GM23338 (cell line): ENCODE measurements at regions not wholly inside any gene's neighbourhood (a gene's known extent, or its start where the extent isn't known, plus 50 kb on each side); places are given as distances from the start of the nearest gene placed in this dataset.

Experiments used
- ATAC-seq: fragments of 200-7000 bp; cut with Tn5 transposase; 3 replicates; pipeline ENCODE4 v1.9.1; 2020
- DNase-seq: peaks from one replicate; pipeline ENCODE4 v3.0.0-alpha.2; 2015; ENCODE audit warnings: low spot score
- H2AFZ ChIP-seq: fragments of 200-600 bp; sonication (generic); 2 replicates; pipeline ENCODE4 v1.8.0; 2016; ENCODE audit warnings: antibody characterized with exemption, mild to moderate bottlenecking, moderate library complexity
- H3F3A ChIP-seq: fragments of 200-600 bp; sonication (generic); replicated peaks from 2 replicates; pipeline ENCODE4 v1.8.0; 2017; ENCODE audit warnings: antibody characterized with exemption, mixed run types, low read depth
- H3K27ac ChIP-seq: fragments of 200-600 bp; sonication (generic); 2 replicates; pipeline ENCODE4 v1.6.1; 2016; ENCODE audit warnings: low read depth
- H3K27me3 ChIP-seq: fragments of 200-600 bp; sonication (generic); 2 replicates; pipeline ENCODE4 v1.8.0; 2016; ENCODE audit warnings: mild to moderate bottlenecking, mixed run types, moderate library complexity; ENCODE audit not compliant: insufficient read depth
- H3K36me3 ChIP-seq: fragments of 200-600 bp; sonication (generic); 2 replicates; pipeline ENCODE4 v1.8.0; 2016; ENCODE audit warnings: mild to moderate bottlenecking; ENCODE audit not compliant: insufficient read depth
- H3K4me1 ChIP-seq: fragments of 200-600 bp; sonication (generic); 2 replicates; pipeline ENCODE4 v1.8.0; 2016; ENCODE audit warnings: mild to moderate bottlenecking, moderate library complexity; ENCODE audit not compliant: insufficient read depth
- H3K4me2 ChIP-seq: fragments of 200-600 bp; sonication (generic); 2 replicates; pipeline ENCODE4 v1.7.1; 2017; ENCODE audit warnings: mixed run types
- H3K4me3 ChIP-seq: fragments of 200-600 bp; sonication (generic); 2 replicates; pipeline ENCODE4 v1.6.1; 2016; ENCODE audit warnings: mixed run types
- H3K79me2 ChIP-seq: fragments of 200-600 bp; sonication (generic); replicated peaks from 2 replicates; pipeline ENCODE4 v1.8.0; 2017; ENCODE audit warnings: mild to moderate bottlenecking; ENCODE audit not compliant: insufficient read depth
- H3K9me2 ChIP-seq: fragments of 200-600 bp; sonication (generic); 2 replicates; pipeline ENCODE4 v1.8.0; 2017; ENCODE audit not compliant: insufficient read depth
- H4K20me1 ChIP-seq: fragments of 200-600 bp; sonication (generic); replicated peaks from 2 replicates; pipeline ENCODE4 v1.8.0; 2017; ENCODE audit warnings: mild to moderate bottlenecking; ENCODE audit not compliant: insufficient read depth
- H3K27ac Mint-ChIP-seq: 2 replicates; pipeline ENCODE4 v1.8.0; 2020; ENCODE audit warnings: inconsistent platforms, mild to moderate bottlenecking, moderate library complexity, mixed read lengths
- H3K27me3 Mint-ChIP-seq: 3 replicates; pipeline ENCODE4 v1.8.0; 2022; ENCODE audit warnings: low read depth, mild to moderate bottlenecking, moderate library complexity, mixed read lengths, inconsistent platforms; ENCODE audit not compliant: insufficient read depth, poor library complexity
- H3K36me3 Mint-ChIP-seq: 3 replicates; pipeline ENCODE4 v1.8.0; 2021; ENCODE audit warnings: low read depth, mild to moderate bottlenecking, inconsistent platforms, moderate library complexity, mixed read lengths
- H3K4me1 Mint-ChIP-seq: 3 replicates; pipeline ENCODE4 v1.8.0; 2020; ENCODE audit warnings: mild to moderate bottlenecking, inconsistent platforms, mixed read lengths
- H3K4me3 Mint-ChIP-seq: 3 replicates; pipeline ENCODE4 v1.8.0; 2021; ENCODE audit warnings: moderate library complexity, mild to moderate bottlenecking, inconsistent platforms, mixed read lengths
- H3K9me3 Mint-ChIP-seq: 3 replicates; pipeline ENCODE4 v1.8.0; 2020; ENCODE audit warnings: moderate library complexity, mild to moderate bottlenecking, inconsistent platforms, mixed read lengths
- CTCF ChIP-seq, 2 experiments: fragments of 200-600 bp in 1 of 2; sonication (generic) in 1 of 2; conservative IDR thresholded peaks; 2 replicates each; pipeline versions ENCODE4 v1.5.1 to v1.6.1; 2016 to 2017; ENCODE audit warnings: antibody characterized with exemption in 2 of 2, low read depth in 2 of 2, mild to moderate bottlenecking in 2 of 2, moderate library complexity in 1 of 2
- NANOG ChIP-seq: IDR thresholded peaks from 2 replicates; pipeline ENCODE4 v1.6.1; 2016; ENCODE audit warnings: antibody characterized with exemption, borderline replicate concordance
- POLR2AphosphoS5 ChIP-seq: IDR thresholded peaks from 2 replicates; pipeline ENCODE4 v1.6.1; 2016; ENCODE audit warnings: antibody characterized with exemption, low read depth
- STAT1 ChIP-seq: IDR thresholded peaks from one replicate; pipeline ENCODE4 v1.6.1; 2016; ENCODE audit warnings: antibody characterized with exemption; ENCODE audit not compliant: unreplicated experiment
- ZNF331 ChIP-seq: fragments of 250-450 bp; sonication (Bioruptor Pico); IDR thresholded peaks from 2 replicates; pipeline ENCODE4 v1.5.0; 2020; ENCODE audit warnings: low read depth, mild to moderate bottlenecking, moderate library complexity
- ZNF462 ChIP-seq: fragments of 250-450 bp; sonication (Bioruptor Pico); IDR thresholded peaks from 2 replicates; pipeline ENCODE4 v1.5.0; 2020; ENCODE audit warnings: mild to moderate bottlenecking, moderate library complexity

GRCh38 chr12:124457287-124458219 lies 109.9 kb downstream of the NCOR2 start (continued):
- TF ChIP-seq ZNF462 (CRISPR knock-in tag) (no peak), POLR2AphosphoS5 (no peak), CTCF (conservative IDR thresholded peaks at IDR 0.05; ENCODE audit: low read depth in 2 of 2) (no peak), STAT1 (no peak), NANOG (no peak)

GRCh38 chr12:124456652-124457152 lies 110.7 kb downstream of the NCOR2 start:
- no peaks in the 10 kb centered on the region; the same call in 2 of the 3 replicates for H3K9me3 Mint-ChIP-seq
- no peak overlapping the region for H3K27ac ChIP-seq
- H3K4me3 ChIP-seq = no peak overlapping the region
- no peaks in the 10 kb centered on the region for H3K36me3 ChIP-seq
- H3F3A ChIP-seq = no peaks in the 10 kb centered on the region
- ATAC-seq (no peak), DNase-seq (no peak)
- peaks cover 3% of the 10 kb centered on the region; the same call in 1 of the 2 replicates for H4K20me1 ChIP-seq
- no peak overlapping the region for H2AFZ ChIP-seq
- H3K79me2 ChIP-seq = no peaks in the 10 kb centered on the region; the same call in none of the 2 replicates
- no peak overlapping the region for H3K27ac Mint-ChIP-seq
- H3K4me1 Mint-ChIP-seq = peaks cover 10% of the 10 kb centered on the region
- no peak overlapping the region for H3K4me2 ChIP-seq
- H3K27me3 Mint-ChIP-seq = peaks cover 18% of the 10 kb centered on the region
- no peak for TF ChIP-seq STAT1
- no peak for TF ChIP-seq ZNF331 (CRISPR knock-in tag)
- no peaks in the 10 kb centered on the region for H3K9me2 ChIP-seq
- H3K36me3 Mint-ChIP-seq = peaks cover 27% of the 10 kb centered on the region
- no peaks in the 10 kb centered on the region for H3K27me3 ChIP-seq
- H3K4me1 ChIP-seq = no peaks in the 10 kb centered on the region
- no peak overlapping the region for H3K4me3 Mint-ChIP-seq
